K562 (cell line): ENCODE measurements at regions not wholly inside any gene's neighbourhood (a gene's known extent, or its start where the extent isn't known, plus 50 kb on each side); places are given as distances from the start of the nearest gene placed in this dataset.

Experiments used
- CBFA2T3 ChIP-seq: fragments of 450-650 bp; IDR thresholded peaks from 2 replicates; pipeline ENCODE4 v1.6.1; 2017
- CBX5 ChIP-seq: IDR thresholded peaks from 2 replicates; pipeline ENCODE4 v1.6.1; 2014; ENCODE audit warnings: low read depth, borderline replicate concordance
- EHMT2 ChIP-seq: fragments of 450-650 bp; IDR thresholded peaks from 2 replicates; pipeline ENCODE4 v1.6.1; 2018; ENCODE audit warnings: antibody characterized with exemption
- FOXJ2 ChIP-seq: fragments of 200-800 bp; sonication (Bioruptor generic); IDR thresholded peaks from 2 replicates; pipeline ENCODE4 v1.6.1; 2016; ENCODE audit warnings: missing genetic modification characterization, missing compliant biosample characterization
- GABPB1 ChIP-seq: sonication (generic); formaldehyde crosslinking; IDR thresholded peaks from 2 replicates; pipeline ENCODE4 v1.8.0; 2022; ENCODE audit warnings: mild to moderate bottlenecking, missing genetic modification reagents
- GTF2F1 ChIP-seq: IDR thresholded peaks from 2 replicates; pipeline ENCODE4 v1.6.1; 2011; ENCODE audit warnings: low read depth, low read length, improper control_type of control experiment
- HNRNPL ChIP-seq: fragments of 200-400 bp; formaldehyde crosslinking; IDR thresholded peaks from 2 replicates; pipeline ENCODE4 v1.6.1; 2017; ENCODE audit warnings: low read depth, mild to moderate bottlenecking, low read length
- KHSRP ChIP-seq: fragments of 450-650 bp; IDR thresholded peaks from 2 replicates; pipeline ENCODE4 v1.6.1; 2017
- NFIX ChIP-seq: fragments of 250-450 bp; sonication (Bioruptor Pico); IDR thresholded peaks from 2 replicates; pipeline ENCODE4 v1.4.0; 2020; ENCODE audit warnings: low read depth, mild to moderate bottlenecking, moderate library complexity
- NFYB ChIP-seq: IDR thresholded peaks from 2 replicates; pipeline ENCODE4 v1.6.1; 2011; ENCODE audit warnings: mild to moderate bottlenecking, moderate library complexity; ENCODE audit not compliant: insufficient read length; ENCODE audit errors: extremely low read depth
- RAD21 ChIP-seq, 2 experiments: fragments of 250-450 bp in 1 of 2; fragments of 450-650 bp in 1 of 2; sonication (Bioruptor Pico) in 1 of 2; formaldehyde crosslinking in 1 of 2; IDR thresholded peaks in 1 of 2; conservative IDR thresholded peaks in 1 of 2; 2 replicates each; pipeline versions ENCODE4 v1.4.0 to v1.8.0; 2020 to 2022; ENCODE audit warnings: mild to moderate bottlenecking in 2 of 2, moderate library complexity in 1 of 2
- RFX1 ChIP-seq: fragments of 450-650 bp; IDR thresholded peaks from 2 replicates; pipeline ENCODE4 v1.6.1; 2016; ENCODE audit warnings: mild to moderate bottlenecking, moderate library complexity
- SRSF1 ChIP-seq: fragments of 200-400 bp; formaldehyde crosslinking; IDR thresholded peaks from 2 replicates; pipeline ENCODE4 v1.6.1; 2017; ENCODE audit warnings: mild to moderate bottlenecking, low read depth, low read length, moderate library complexity
- YBX1 ChIP-seq: fragments of 450-650 bp; IDR thresholded peaks from 2 replicates; pipeline ENCODE4 v1.7.1; 2016; ENCODE audit warnings: mild to moderate bottlenecking
- ZNF12 ChIP-seq: sonication (generic); formaldehyde crosslinking; IDR thresholded peaks from 2 replicates; pipeline ENCODE4 v1.4.0; 2020; ENCODE audit warnings: mild to moderate bottlenecking, missing genetic modification reagents
- ZNF121 ChIP-seq: sonication (generic); formaldehyde crosslinking; conservative IDR thresholded peaks from 2 replicates; pipeline ENCODE4 v1.8.0; 2022; ENCODE audit warnings: missing genetic modification reagents
- ZNF217 ChIP-seq: sonication (generic); formaldehyde crosslinking; IDR thresholded peaks from 2 replicates; pipeline ENCODE4 v1.8.0; 2022; ENCODE audit warnings: mild to moderate bottlenecking, missing genetic modification reagents
- ZNF24 ChIP-seq: fragments of 450-650 bp; IDR thresholded peaks from 2 replicates; pipeline ENCODE4 v1.6.1; 2016
- TF ChIP-seq, protein P1 (sequence below): fragments of 150-350 bp; conservative IDR thresholded peaks from 2 replicates; pipeline ENCODE4 v1.6.1; 2014; ENCODE audit warnings: low read length
- TF ChIP-seq, protein P2 (sequence below): fragments of 250-450 bp; sonication (Bioruptor Pico); IDR thresholded peaks from 2 replicates; pipeline ENCODE4 v1.5.0; 2022; ENCODE audit warnings: mild to moderate bottlenecking
- TF ChIP-seq, protein P3 (sequence below): fragments of 450-650 bp; IDR thresholded peaks from 2 replicates; pipeline ENCODE4 v1.7.0; 2016; ENCODE audit warnings: borderline replicate concordance
- TF ChIP-seq, protein P4 (sequence below), 2 experiments: fragments of 450-650 bp in 1 of 2; sonication (generic) in 1 of 2; formaldehyde crosslinking in 1 of 2; IDR thresholded peaks in 1 of 2; conservative IDR thresholded peaks in 1 of 2; 2 replicates each; pipeline versions ENCODE4 v1.6.1 to v1.8.1; 2016 to 2023; ENCODE audit warnings: mild to moderate bottlenecking in 2 of 2, moderate library complexity in 2 of 2, inconsistent platforms in 1 of 2, missing genetic modification reagents in 1 of 2

DNA sequence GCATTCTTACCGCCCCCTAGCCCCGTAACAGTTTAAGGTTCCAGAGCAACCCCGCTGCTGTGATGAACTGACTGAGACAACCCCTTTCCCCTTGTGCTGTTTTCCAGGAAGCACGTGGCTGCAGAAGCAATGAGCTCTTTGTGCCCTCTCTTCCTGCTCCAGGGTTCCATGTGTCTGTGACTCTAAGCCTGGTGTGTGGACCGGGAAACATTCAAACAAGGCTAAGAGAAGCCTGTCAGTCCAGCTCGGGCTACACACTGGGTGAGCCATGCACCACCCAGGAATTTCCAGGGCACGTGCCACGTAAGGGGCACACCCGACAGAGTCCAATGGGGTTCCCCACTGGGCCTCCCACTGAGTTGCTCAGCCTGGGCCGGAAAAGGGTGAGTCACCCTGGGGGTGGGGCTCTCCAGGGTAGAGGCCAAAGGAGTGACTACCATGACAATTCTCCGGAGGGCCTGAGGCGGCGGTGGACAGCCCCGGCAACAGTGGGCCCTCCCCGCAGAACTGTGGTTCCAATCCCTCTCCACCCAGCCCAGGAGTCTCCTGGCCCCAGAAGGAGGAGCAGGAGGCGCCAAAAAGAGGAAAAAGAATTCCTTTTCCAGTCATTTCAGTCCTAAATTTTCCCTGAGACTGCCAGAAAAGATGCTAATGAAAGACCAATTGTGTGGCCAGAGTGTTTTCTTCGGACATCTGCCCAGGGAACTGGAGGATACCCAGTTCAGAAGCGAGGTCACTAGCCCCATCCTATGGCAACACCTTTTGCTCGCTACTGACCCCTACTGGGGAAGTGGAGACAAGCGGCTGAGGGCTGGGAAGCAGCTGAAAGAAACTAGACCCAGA is 157.8 kb upstream of the SLC1A4 start (continued):
- TF ChIP-seq SRSF1 (no peak), EHMT2 (0 out of 2 replicates have a peak, but pooled peaks have one; percentile 43), FOXJ2 (tag) (no peak; the same call in 1 of the 2 replicates), YBX1 (no peak), CBFA2T3 (peak; percentile 27; the same call in 1 of the 2 replicates), ZNF12 (CRISPR knock-in tag) (0 out of 2 replicates have a peak, but pooled peaks have one; percentile 42), NFIX (CRISPR knock-in tag) (no peak), RAD21 (CRISPR knock-in tag; conservative IDR thresholded peaks at IDR 0.05 in 1 of 2, IDR thresholded peaks at IDR 0.05 in 1 of 2) (peak; percentile 79 to 80), KHSRP (no peak), GABPB1 (CRISPR knock-in tag) (peak; percentile 24), ZNF121 (CRISPR knock-in tag) (no peak), ZNF217 (CRISPR knock-in tag) (no peak), CBX5 (no peak), NFYB (no peak), HNRNPL (no peak), ZNF24 (0 out of 2 replicates have a peak, but pooled peaks have one; percentile 20), GTF2F1 (no peak), RFX1 (peak; percentile 43)
- TF ChIP-seq, protein P1, sequence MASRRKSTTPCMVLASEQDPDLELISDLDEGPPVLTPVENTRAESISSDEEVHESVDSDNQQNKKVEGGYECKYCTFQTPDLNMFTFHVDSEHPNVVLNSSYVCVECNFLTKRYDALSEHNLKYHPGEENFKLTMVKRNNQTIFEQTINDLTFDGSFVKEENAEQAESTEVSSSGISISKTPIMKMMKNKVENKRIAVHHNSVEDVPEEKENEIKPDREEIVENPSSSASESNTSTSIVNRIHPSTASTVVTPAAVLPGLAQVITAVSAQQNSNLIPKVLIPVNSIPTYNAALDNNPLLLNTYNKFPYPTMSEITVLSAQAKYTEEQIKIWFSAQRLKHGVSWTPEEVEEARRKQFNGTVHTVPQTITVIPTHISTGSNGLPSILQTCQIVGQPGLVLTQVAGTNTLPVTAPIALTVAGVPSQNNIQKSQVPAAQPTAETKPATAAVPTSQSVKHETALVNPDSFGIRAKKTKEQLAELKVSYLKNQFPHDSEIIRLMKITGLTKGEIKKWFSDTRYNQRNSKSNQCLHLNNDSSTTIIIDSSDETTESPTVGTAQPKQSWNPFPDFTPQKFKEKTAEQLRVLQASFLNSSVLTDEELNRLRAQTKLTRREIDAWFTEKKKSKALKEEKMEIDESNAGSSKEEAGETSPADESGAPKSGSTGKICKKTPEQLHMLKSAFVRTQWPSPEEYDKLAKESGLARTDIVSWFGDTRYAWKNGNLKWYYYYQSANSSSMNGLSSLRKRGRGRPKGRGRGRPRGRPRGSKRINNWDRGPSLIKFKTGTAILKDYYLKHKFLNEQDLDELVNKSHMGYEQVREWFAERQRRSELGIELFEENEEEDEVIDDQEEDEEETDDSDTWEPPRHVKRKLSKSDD: peak; percentile 85; the same call in 1 of the 2 replicates
- TF ChIP-seq, protein P2, sequence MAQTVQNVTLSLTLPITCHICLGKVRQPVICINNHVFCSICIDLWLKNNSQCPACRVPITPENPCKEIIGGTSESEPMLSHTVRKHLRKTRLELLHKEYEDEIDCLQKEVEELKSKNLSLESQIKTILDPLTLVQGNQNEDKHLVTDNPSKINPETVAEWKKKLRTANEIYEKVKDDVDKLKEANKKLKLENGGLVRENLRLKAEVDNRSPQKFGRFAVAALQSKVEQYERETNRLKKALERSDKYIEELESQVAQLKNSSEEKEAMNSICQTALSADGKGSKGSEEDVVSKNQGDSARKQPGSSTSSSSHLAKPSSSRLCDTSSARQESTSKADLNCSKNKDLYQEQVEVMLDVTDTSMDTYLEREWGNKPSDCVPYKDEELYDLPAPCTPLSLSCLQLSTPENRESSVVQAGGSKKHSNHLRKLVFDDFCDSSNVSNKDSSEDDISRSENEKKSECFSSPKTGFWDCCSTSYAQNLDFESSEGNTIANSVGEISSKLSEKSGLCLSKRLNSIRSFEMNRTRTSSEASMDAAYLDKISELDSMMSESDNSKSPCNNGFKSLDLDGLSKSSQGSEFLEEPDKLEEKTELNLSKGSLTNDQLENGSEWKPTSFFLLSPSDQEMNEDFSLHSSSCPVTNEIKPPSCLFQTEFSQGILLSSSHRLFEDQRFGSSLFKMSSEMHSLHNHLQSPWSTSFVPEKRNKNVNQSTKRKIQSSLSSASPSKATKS (CRISPR knock-in tag): no peak
- TF ChIP-seq, protein P3, sequence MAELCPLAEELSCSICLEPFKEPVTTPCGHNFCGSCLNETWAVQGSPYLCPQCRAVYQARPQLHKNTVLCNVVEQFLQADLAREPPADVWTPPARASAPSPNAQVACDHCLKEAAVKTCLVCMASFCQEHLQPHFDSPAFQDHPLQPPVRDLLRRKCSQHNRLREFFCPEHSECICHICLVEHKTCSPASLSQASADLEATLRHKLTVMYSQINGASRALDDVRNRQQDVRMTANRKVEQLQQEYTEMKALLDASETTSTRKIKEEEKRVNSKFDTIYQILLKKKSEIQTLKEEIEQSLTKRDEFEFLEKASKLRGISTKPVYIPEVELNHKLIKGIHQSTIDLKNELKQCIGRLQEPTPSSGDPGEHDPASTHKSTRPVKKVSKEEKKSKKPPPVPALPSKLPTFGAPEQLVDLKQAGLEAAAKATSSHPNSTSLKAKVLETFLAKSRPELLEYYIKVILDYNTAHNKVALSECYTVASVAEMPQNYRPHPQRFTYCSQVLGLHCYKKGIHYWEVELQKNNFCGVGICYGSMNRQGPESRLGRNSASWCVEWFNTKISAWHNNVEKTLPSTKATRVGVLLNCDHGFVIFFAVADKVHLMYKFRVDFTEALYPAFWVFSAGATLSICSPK: no peak
- TF ChIP-seq, protein P4, sequence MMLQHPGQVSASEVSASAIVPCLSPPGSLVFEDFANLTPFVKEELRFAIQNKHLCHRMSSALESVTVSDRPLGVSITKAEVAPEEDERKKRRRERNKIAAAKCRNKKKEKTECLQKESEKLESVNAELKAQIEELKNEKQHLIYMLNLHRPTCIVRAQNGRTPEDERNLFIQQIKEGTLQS (IDR thresholded peaks at IDR 0.05): peak; percentile 99
- TF ChIP-seq, protein P4 (CRISPR knock-in tag; conservative IDR thresholded peaks at IDR 0.05): peak; percentile 94
